IMR-90 (cell line): ENCODE measurements at regions not wholly inside any gene's neighbourhood (a gene's known extent, or its start where the extent isn't known, plus 50 kb on each side); places are given as distances from the start of the nearest gene placed in this dataset.

Experiments used
- ATAC-seq: fragments of 200-7000 bp; cut with Tn5 transposase; 2 replicates; pipeline ENCODE4 v1.9.1; 2020; ENCODE audit warnings: low read depth, mild to moderate bottlenecking, moderate library complexity
- BruUV-seq: library from RNA; stranded (reverse); fragments of 400-500 nt; replicated peaks from 2 replicates; lab custom pipeline; 2021; lab: Mats Ljungman, UMichigan
- CTCF ChIA-PET: fragments of 300-600 bp; formaldehyde crosslinking; extraction: SDS; loops from one replicate; lab custom pipeline; 2021; ENCODE audit warnings: antibody characterized with exemption; lab: Yijun Ruan, JAX
- POLR2A ChIA-PET: fragments of 300-600 bp; sonication (Branson Sonifier 250); formaldehyde crosslinking; loops from one replicate; lab custom pipeline; 2022; ENCODE audit warnings: antibody characterized with exemption; ENCODE audit not compliant: unreplicated experiment; lab: Charles Lee
- DNase-seq: peaks from one replicate; pipeline ENCODE4 v3.0.0; 2013
- H2AFZ ChIP-seq: replicated peaks from 2 replicates; pipeline ENCODE3; 2013; ENCODE audit warnings: low read length, mild to moderate bottlenecking; ENCODE audit not compliant: poor library complexity
- H2AK5ac ChIP-seq: 2 replicates; pipeline ENCODE4 v1.6.1; 2013; ENCODE audit warnings: low read depth, low read length, inconsistent platforms
- H2AK9ac ChIP-seq: replicated peaks from 2 replicates; pipeline ENCODE3; 2013; ENCODE audit warnings: mild to moderate bottlenecking, low read depth, low read length, moderate library complexity; ENCODE audit not compliant: poor library complexity
- H2BK120ac ChIP-seq: 2 replicates; pipeline ENCODE4 v1.6.1; 2013; ENCODE audit warnings: low read depth, low read length, inconsistent platforms
- H2BK15ac ChIP-seq: 3 replicates; pipeline ENCODE4 v1.6.1; 2013; ENCODE audit warnings: low read depth, low read length, inconsistent platforms
- H2BK20ac ChIP-seq: 2 replicates; pipeline ENCODE4 v1.6.1; 2013; ENCODE audit warnings: low read depth, mild to moderate bottlenecking, inconsistent platforms, low read length, moderate library complexity
- H2BK5ac ChIP-seq: 2 replicates; pipeline ENCODE4 v1.6.1; 2013; ENCODE audit warnings: mild to moderate bottlenecking, low read depth, low read length, inconsistent platforms; ENCODE audit not compliant: poor library complexity, severe bottlenecking
- H3K14ac ChIP-seq: replicated peaks from 2 replicates; pipeline ENCODE4 v1.6.1; 2013; ENCODE audit warnings: low read depth, low read length, inconsistent platforms
- H3K18ac ChIP-seq: 2 replicates; pipeline ENCODE4 v1.6.1; 2013; ENCODE audit warnings: low read depth, low read length, control low read depth
- H3K23ac ChIP-seq: 2 replicates; pipeline ENCODE4 v1.6.1; 2013; ENCODE audit warnings: low read depth, low read length, inconsistent platforms
- H3K27ac ChIP-seq: 2 replicates; pipeline ENCODE4 v1.5.1; 2013; ENCODE audit warnings: mild to moderate bottlenecking, control low read depth, low read length; ENCODE audit not compliant: insufficient read depth
- H3K27me3 ChIP-seq: 2 replicates; pipeline ENCODE4 v1.6.1; 2013; ENCODE audit warnings: low read length; ENCODE audit not compliant: control insufficient read depth, insufficient read depth
- H3K36me3 ChIP-seq: 2 replicates; pipeline ENCODE4 v1.6.1; 2013; ENCODE audit warnings: low read length, mixed read lengths; ENCODE audit not compliant: control insufficient read depth, insufficient read depth
- H3K4ac ChIP-seq: 2 replicates; pipeline ENCODE4 v1.6.1; 2013; ENCODE audit warnings: low read depth, low read length, inconsistent platforms
- H3K4me1 ChIP-seq: 2 replicates; pipeline ENCODE4 v1.6.1; 2013; ENCODE audit warnings: low read length, mixed read lengths; ENCODE audit not compliant: control insufficient read depth, insufficient read depth
- H3K4me2 ChIP-seq: 2 replicates; pipeline ENCODE4 v1.6.1; 2013; ENCODE audit warnings: low read depth, mild to moderate bottlenecking, control low read depth, low read length, moderate library complexity
- H3K4me3 ChIP-seq: 2 replicates; pipeline ENCODE4 v1.5.1; 2013; ENCODE audit warnings: low read depth, mild to moderate bottlenecking, control low read depth, low read length, moderate library complexity; ENCODE audit not compliant: insufficient read depth
- H3K56ac ChIP-seq: 2 replicates; pipeline ENCODE4 v1.6.1; 2013; ENCODE audit warnings: low read length, inconsistent platforms; ENCODE audit not compliant: insufficient read depth; ENCODE audit errors: extremely low read depth
- H3K79me1 ChIP-seq, 2 experiments: 2 replicates each; pipeline ENCODE4 v1.6.1; 2013; ENCODE audit warnings: low read length in 2 of 2, inconsistent platforms in 1 of 2, low read depth in 1 of 2
- H3K9ac ChIP-seq: 2 replicates; pipeline ENCODE4 v1.6.1; 2013; ENCODE audit warnings: low read depth, low read length, control low read depth
- H3K9me1 ChIP-seq: 2 replicates; pipeline ENCODE4 v1.6.1; 2013; ENCODE audit warnings: low read length, inconsistent platforms; ENCODE audit not compliant: insufficient read depth
- H3K9me3 ChIP-seq: 2 replicates; pipeline ENCODE4 v1.6.1; 2013; ENCODE audit warnings: low read length; ENCODE audit not compliant: control insufficient read depth, insufficient read depth
- H4K20me1 ChIP-seq: 2 replicates; pipeline ENCODE4 v1.6.1; 2013; ENCODE audit warnings: low read length, inconsistent platforms; ENCODE audit not compliant: insufficient read depth
- H4K5ac ChIP-seq: 2 replicates; pipeline ENCODE4 v1.6.1; 2013; ENCODE audit warnings: mild to moderate bottlenecking, low read depth, low read length, control low read depth
- H4K8ac ChIP-seq, 2 experiments: 2 replicates each; pipeline ENCODE4 v1.6.1; 2013; ENCODE audit warnings: low read depth in 2 of 2, low read length in 2 of 2, control low read depth in 1 of 2, inconsistent platforms in 1 of 2
- H4K91ac ChIP-seq: 2 replicates; pipeline ENCODE4 v1.6.1; 2013; ENCODE audit warnings: low read depth, low read length, inconsistent platforms; ENCODE audit not compliant: insufficient read depth
- BHLHE40 ChIP-seq: fragments of 150-350 bp; IDR thresholded peaks from 2 replicates; pipeline ENCODE4 v1.6.1; 2016; ENCODE audit warnings: mild to moderate bottlenecking, low read depth, low read length
- CHD1 ChIP-seq: IDR thresholded peaks from 2 replicates; pipeline ENCODE4 v1.6.1; 2012; ENCODE audit warnings: low read depth, low read length, improper control_type of control experiment
- CTCF ChIP-seq: conservative IDR thresholded peaks from 2 replicates; pipeline ENCODE4 v1.5.1; 2012; ENCODE audit warnings: mild to moderate bottlenecking, low read depth, low read length, improper control_type of control experiment
- ELK1 ChIP-seq: fragments of 150-350 bp; IDR thresholded peaks from 2 replicates; pipeline ENCODE4 v1.6.1; 2016; ENCODE audit warnings: low read depth, mild to moderate bottlenecking, low read length, moderate library complexity, borderline replicate concordance
- FOS ChIP-seq: fragments of 150-350 bp; IDR thresholded peaks from 2 replicates; pipeline ENCODE4 v1.6.1; 2016; ENCODE audit warnings: low read depth, low read length
- MAFK ChIP-seq: IDR thresholded peaks from 2 replicates; pipeline ENCODE4 v1.6.1; 2012; ENCODE audit warnings: low read depth, low read length, improper control_type of control experiment
- MAZ ChIP-seq: IDR thresholded peaks from 2 replicates; pipeline ENCODE4 v1.6.1; 2012; ENCODE audit warnings: low read depth, mild to moderate bottlenecking, low read length, improper control_type of control experiment, moderate library complexity, borderline replicate concordance
- MXI1 ChIP-seq: IDR thresholded peaks from 2 replicates; pipeline ENCODE4 v1.6.1; 2012; ENCODE audit warnings: low read depth, mild to moderate bottlenecking, low read length, moderate library complexity, borderline replicate concordance
- NFE2L2 ChIP-seq: fragments of 150-350 bp; IDR thresholded peaks from 2 replicates; pipeline ENCODE4 v1.6.1; 2016; ENCODE audit warnings: low read depth, mild to moderate bottlenecking, low read length
- POLR2A ChIP-seq: IDR thresholded peaks from 2 replicates; pipeline ENCODE4 v1.6.1; 2012; ENCODE audit warnings: mild to moderate bottlenecking, low read depth, low read length
- RAD21 ChIP-seq: IDR thresholded peaks from 2 replicates; pipeline ENCODE4 v1.6.1; 2012; ENCODE audit warnings: low read length, improper control_type of control experiment
- RCOR1 ChIP-seq: IDR thresholded peaks from 2 replicates; pipeline ENCODE4 v1.6.1; 2012; ENCODE audit warnings: mild to moderate bottlenecking, low read length, improper control_type of control experiment; ENCODE audit not compliant: insufficient replicate concordance
- RFX5 ChIP-seq: IDR thresholded peaks from 2 replicates; pipeline ENCODE4 v1.8.0; 2012; ENCODE audit warnings: low read depth, mild to moderate bottlenecking, low read length, moderate library complexity
- WGBS, 2 experiments: methylation state at CpG; one replicate each; pipeline versions ENCODE4 v1.1.5 to v1.1.7; 2013; ENCODE audit warnings: missing lambda C conversion rate in 2 of 2; ENCODE audit not compliant: insufficient read length in 1 of 2; ENCODE audit errors: extremely low coverage in 2 of 2; 5-methylcytosine and 5-hydroxymethylcytosine counted together
- dilution Hi-C: fragments of 300-500 bp; cut with HindIII; formaldehyde crosslinking; loops from one replicate; pipeline ENCODE4 v1.14.3; 2018; ENCODE audit warnings: low sequenced_read_pairs; ENCODE audit not compliant: unreplicated experiment
- in situ Hi-C: fragments of 300-500 bp; cut with MboI; formaldehyde crosslinking; loops from 3 replicates; pipeline ENCODE4 v1.14.3; 2019; ENCODE audit warnings: low sequenced_read_pairs, inconsistent platforms, mixed read lengths
- intact Hi-C: fragments of 100-400 bp; cut with micrococcal nuclease; formaldehyde crosslinking; loops from 2 replicates; pipeline ENCODE4 v1.10.0; 2022
- TF ChIP-seq, protein P1 (sequence below): fragments of 150-350 bp; IDR thresholded peaks from 2 replicates; pipeline ENCODE4 v1.6.1; 2017; ENCODE audit warnings: mild to moderate bottlenecking, antibody characterized with exemption, low read length, low read depth

GRCh38 chr6:88311561-88311960, 145.4 kb upstream of the CNR1 start:
- H3K9ac ChIP-seq, result no peak overlapping the region
- H4K20me1 ChIP-seq, result no peaks in the 10 kb centered on the region
- H2BK20ac ChIP-seq, result no peak overlapping the region
- H2AK5ac ChIP-seq, result no peak overlapping the region
- H2BK120ac ChIP-seq, result no peak overlapping the region
- dilution Hi-C loops (no loop called here), in situ Hi-C loops (no loop called here), intact Hi-C loops (no loop called here)
- no peak overlapping the region for H3K14ac ChIP-seq
- no TSS peak for BruUV-seq
- H4K5ac ChIP-seq, result no peak overlapping the region
- H4K8ac ChIP-seq, result no peak overlapping the region
- H4K91ac ChIP-seq, result no peak overlapping the region
- H3K9me1 ChIP-seq, result no peaks in the 10 kb centered on the region
- 55% methylated on average over 5 of the region's 10 CpGs; no CpG with 5 or more reads in 1 of the 2 experiments for WGBS, 2 experiments
- H3K27me3 ChIP-seq, result no peaks in the 10 kb centered on the region
- DNase-seq (no peak), ATAC-seq (no peak)
- no peak overlapping the region for H2AK9ac ChIP-seq
- no peak overlapping the region for H3K4ac ChIP-seq
- no peak overlapping the region for H2BK15ac ChIP-seq
- H3K79me1 ChIP-seq, result no peaks in the 10 kb centered on the region
- H3K36me3 ChIP-seq, result no peaks in the 10 kb centered on the region
- no peak overlapping the region for H3K23ac ChIP-seq
- H2BK5ac ChIP-seq, result no peak overlapping the region
- no peak overlapping the region for H3K4me2 ChIP-seq
- no peak overlapping the region for H3K18ac ChIP-seq
- H3K27ac ChIP-seq, result no peak overlapping the region
- TF ChIP-seq POLR2A (no peak), RFX5 (no peak), ELK1 (no peak), NFE2L2 (no peak), MAZ (no peak), BHLHE40 (no peak), FOS (no peak), RCOR1 (no peak), CHD1 (no peak), CTCF (no peak), MXI1 (no peak), RAD21 (no peak), MAFK (no peak)
- TF ChIP-seq, protein P1, sequence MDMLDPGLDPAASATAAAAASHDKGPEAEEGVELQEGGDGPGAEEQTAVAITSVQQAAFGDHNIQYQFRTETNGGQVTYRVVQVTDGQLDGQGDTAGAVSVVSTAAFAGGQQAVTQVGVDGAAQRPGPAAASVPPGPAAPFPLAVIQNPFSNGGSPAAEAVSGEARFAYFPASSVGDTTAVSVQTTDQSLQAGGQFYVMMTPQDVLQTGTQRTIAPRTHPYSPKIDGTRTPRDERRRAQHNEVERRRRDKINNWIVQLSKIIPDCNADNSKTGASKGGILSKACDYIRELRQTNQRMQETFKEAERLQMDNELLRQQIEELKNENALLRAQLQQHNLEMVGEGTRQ, result no peak
- H3K56ac ChIP-seq, result no peak overlapping the region
- no peak overlapping the region for H2AFZ ChIP-seq
- H3K9me3 ChIP-seq, result peaks cover 13% of the 10 kb centered on the region; the same call in 1 of the 2 replicates
- ChIA-PET CTCF (no interaction called here), POLR2A (no interaction called here)
- no peak overlapping the region for H3K4me3 ChIP-seq
- H3K4me1 ChIP-seq, result no peaks in the 10 kb centered on the region
